HFF-Myc (cell line): ENCODE measurements at regions not wholly inside any gene's neighbourhood (a gene's known extent, or its start where the extent isn't known, plus 50 kb on each side); places are given as distances from the start of the nearest gene placed in this dataset.
A peak's percentile ranks its signal among the peaks of the same experiment; 100 is the strongest.

Source experiments
- DNase-seq: peaks from one replicate; pipeline ENCODE4 v3.0.0-alpha.2; 2011; ENCODE audit warnings: low read depth; ENCODE audit errors: extremely low read depth
- H3K4me3 ChIP-seq: replicated peaks from 2 replicates; pipeline ENCODE4 v1.5.1; 2011; ENCODE audit warnings: low read depth, mild to moderate bottlenecking, control low read depth, low read length
- TF ChIP-seq, protein P1 (sequence below): IDR thresholded peaks from 2 replicates; pipeline ENCODE4 v1.5.1; 2012; ENCODE audit warnings: mild to moderate bottlenecking, low read depth, low read length, control low read depth; ENCODE audit errors: missing control alignments

DNA sequence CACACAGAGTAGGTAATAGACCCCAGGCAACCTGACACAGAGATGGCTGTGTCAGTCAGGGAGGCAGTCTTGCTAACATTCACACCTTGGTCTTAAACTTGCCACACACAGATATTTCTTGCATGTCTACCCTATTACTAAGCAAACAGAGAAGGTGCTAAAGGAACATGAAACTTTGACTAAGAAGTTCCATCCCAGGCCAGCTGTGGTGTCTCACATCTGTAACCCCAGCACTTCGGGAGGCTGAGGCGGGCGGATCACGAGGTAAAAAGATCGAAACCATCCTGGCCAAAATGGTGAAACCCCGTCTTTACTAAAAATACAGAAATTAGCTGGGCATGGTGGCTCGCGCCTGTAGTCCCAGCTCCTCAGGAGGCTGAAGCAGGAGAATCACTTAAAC, 222.4 kb upstream of the JARID2 start:
- H3K4me3 ChIP-seq: no peak overlapping the region
- TF ChIP-seq, protein P1, sequence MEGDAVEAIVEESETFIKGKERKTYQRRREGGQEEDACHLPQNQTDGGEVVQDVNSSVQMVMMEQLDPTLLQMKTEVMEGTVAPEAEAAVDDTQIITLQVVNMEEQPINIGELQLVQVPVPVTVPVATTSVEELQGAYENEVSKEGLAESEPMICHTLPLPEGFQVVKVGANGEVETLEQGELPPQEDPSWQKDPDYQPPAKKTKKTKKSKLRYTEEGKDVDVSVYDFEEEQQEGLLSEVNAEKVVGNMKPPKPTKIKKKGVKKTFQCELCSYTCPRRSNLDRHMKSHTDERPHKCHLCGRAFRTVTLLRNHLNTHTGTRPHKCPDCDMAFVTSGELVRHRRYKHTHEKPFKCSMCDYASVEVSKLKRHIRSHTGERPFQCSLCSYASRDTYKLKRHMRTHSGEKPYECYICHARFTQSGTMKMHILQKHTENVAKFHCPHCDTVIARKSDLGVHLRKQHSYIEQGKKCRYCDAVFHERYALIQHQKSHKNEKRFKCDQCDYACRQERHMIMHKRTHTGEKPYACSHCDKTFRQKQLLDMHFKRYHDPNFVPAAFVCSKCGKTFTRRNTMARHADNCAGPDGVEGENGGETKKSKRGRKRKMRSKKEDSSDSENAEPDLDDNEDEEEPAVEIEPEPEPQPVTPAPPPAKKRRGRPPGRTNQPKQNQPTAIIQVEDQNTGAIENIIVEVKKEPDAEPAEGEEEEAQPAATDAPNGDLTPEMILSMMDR: no peak
- DNase-seq: no peak

DNA sequence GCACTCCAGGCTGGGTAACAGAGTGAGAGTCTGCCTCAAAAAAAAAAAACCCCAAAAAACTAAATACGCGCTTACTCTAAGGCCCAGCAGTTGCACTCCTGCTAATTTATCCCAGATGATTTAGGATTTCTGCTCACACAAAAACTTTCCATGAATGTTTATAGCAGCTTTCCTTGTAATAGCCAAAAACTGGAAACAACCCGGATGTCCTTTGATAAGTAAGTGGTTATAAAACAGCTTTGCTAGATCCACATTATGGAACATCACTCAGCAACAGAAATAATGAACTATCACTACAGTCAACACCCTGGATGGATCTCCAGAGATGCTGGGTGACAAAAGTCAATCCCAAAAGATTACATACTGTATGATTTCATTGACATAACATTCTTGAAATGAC, 220.4 kb upstream of the JARID2 start:
- peak; percentile 30 for DNase-seq
- H3K4me3 ChIP-seq: no peak overlapping the region

DNA sequence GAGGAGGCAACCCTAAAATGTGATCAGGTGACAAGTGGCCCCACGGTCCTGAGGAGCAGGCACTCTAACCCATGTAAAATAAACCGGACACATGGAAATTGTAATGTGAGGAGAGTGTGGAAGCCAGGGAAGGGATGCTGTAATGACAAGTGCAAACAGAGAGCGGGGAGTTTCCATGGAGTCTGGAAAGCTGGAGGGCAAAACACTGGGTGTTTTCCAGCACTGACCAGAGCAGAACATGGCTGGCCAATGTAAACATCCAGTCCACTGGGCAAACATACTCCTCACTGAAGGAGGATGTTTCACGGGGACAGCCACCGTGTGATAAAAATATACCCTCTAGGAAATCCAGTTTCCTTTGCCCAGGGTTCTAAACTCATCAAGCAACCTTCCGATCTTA, 219.0 kb upstream of the JARID2 start:
- DNase-seq: peak; percentile 41
- TF ChIP-seq, protein P1: no peak
- H3K4me3 ChIP-seq: no peak overlapping the region

More for the DNA sequence above, 220.4 kb upstream of the JARID2 start:
- TF ChIP-seq, protein P1: no peak

DNA sequence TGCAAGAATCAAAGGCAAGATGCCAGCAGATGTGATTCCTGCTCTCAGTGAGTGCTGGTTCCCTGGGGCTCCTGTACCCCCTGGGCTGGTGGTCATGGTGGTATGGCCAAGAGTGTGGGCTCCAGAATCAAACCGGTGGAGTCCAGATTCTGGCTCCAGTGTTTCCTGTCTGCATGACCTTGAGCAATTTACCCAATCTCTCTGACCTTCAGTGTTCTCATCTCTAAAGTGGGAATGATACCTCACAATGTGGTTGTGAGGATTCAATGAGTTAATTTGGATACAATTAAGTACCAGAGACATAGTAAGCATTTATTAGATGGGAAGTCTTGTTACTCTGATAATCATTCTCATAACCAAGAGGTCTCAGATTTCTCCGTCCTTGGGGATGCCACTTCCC, 218.4 kb upstream of the JARID2 start:
- TF ChIP-seq, protein P1: no peak
- H3K4me3 ChIP-seq: no peak overlapping the region
- no peak for DNase-seq

DNA sequence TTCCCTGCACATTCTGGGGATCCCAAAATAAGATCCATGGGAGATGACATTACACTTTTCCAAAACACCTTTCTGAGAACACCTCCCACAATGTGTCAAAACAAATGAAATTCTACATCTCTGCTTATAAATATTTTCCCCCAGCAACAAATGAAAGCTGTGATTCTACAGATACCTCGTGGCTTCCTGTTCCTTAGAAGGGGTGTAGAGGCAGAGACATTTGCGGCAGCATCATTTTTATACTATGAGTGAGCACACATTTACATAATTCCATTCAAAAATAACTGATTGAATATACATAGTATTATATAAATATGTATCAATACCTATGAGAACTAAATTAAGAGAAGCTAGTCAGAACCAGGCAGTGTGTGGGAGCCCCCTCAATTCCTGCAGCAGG, 213.9 kb upstream of the JARID2 start:
- TF ChIP-seq, protein P1: no peak
- H3K4me3 ChIP-seq: no peak overlapping the region
- no peak for DNase-seq

DNA sequence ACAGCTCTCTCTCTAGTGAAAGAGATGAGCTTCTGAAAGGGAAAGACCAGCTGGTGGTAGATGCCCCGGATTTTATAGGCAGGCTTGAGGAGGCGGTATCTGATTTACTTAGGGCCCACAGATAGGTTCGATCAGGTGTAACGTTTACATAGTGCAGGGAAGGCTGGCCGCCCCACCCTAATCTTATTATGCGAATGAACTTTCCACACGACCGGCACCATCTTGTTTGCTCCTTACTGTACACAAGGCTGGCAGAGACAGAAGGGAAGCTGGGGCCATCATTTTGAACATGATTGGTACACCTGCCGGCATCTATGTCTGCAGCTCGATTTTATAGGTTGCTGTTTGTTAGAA, 212.0 kb upstream of the JARID2 start:
- TF ChIP-seq, protein P1: no peak
- H3K4me3 ChIP-seq: no peak overlapping the region
- DNase-seq: no peak

DNA sequence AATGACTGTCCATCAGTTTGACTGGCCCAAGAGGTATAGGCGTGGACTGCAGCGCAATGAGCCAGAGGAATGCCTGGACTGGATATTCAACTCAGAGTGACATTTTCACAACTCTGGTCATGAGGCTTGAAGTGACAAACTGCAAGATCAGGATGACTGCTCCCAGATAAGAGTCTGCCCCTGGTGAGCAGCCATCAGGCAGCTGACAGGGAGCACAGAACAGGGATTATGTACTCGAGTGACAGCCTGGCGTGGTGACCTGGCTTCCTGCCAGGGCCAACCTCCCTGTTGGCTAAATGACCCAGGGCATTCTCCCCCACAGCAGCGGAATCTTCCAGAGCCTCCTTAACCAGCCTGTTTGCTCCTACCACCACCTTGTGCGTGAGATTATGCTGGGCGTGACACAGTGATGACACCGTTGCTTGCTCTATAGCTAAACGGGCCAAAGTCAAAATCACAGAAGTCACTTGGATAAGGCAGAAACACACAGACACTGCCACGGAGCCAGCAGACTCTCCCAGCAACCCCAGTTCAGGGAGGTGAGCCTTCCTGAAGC, 209.1 kb upstream of the JARID2 start:
- TF ChIP-seq, protein P1: no peak

More for the DNA sequence above, 209.1 kb upstream of the JARID2 start:
- DNase-seq: no peak
- no peak overlapping the region for H3K4me3 ChIP-seq
